Astrocyte of the spinal cord (primary cell): ENCODE measurements at regions not wholly inside any gene's neighbourhood (a gene's known extent, or its start where the extent isn't known, plus 50 kb on each side); places are given as distances from the start of the nearest gene placed in this dataset.

Experiments
- DNase-seq: peaks from one replicate; pipeline ENCODE4 v3.0.0; 2011; ENCODE audit warnings: low read depth, low spot score
- H3K4me3 ChIP-seq: 2 replicates; pipeline ENCODE4 v1.5.1; 2011; ENCODE audit warnings: low read depth, mild to moderate bottlenecking, low read length, moderate library complexity
- in situ Hi-C: cut with HindIII; loops from 2 replicates; pipeline ENCODE4 v1.10.0; 2017; ENCODE audit warnings: low sequenced_read_pairs
- TF ChIP-seq, protein P1 (sequence below): IDR thresholded peaks from 2 replicates; pipeline ENCODE4 v1.5.1; 2012; ENCODE audit warnings: low read depth, mild to moderate bottlenecking, low read length, inconsistent platforms

DNA sequence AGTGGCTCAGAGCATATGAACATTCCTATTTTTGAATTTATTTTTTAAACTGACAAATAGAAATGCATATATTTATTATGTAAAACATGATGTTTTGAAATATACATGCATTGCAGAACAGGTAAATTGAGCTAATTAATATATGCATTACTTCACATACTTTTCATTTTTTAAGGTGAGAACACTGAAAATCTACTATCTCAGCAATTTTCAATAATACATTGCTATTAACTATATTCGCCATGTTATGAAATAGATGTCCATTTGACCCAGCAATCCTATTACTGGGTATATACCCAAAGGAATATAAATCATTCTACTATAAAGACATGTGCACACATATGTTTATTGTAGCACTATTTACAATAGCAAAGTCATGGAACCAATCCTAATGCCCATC is 717.7 kb upstream of the PIK3C3 start:
- no peak for DNase-seq
- in situ Hi-C loops, result no loop called here
- H3K4me3 ChIP-seq, result no peak overlapping the region
- TF ChIP-seq, protein P1, sequence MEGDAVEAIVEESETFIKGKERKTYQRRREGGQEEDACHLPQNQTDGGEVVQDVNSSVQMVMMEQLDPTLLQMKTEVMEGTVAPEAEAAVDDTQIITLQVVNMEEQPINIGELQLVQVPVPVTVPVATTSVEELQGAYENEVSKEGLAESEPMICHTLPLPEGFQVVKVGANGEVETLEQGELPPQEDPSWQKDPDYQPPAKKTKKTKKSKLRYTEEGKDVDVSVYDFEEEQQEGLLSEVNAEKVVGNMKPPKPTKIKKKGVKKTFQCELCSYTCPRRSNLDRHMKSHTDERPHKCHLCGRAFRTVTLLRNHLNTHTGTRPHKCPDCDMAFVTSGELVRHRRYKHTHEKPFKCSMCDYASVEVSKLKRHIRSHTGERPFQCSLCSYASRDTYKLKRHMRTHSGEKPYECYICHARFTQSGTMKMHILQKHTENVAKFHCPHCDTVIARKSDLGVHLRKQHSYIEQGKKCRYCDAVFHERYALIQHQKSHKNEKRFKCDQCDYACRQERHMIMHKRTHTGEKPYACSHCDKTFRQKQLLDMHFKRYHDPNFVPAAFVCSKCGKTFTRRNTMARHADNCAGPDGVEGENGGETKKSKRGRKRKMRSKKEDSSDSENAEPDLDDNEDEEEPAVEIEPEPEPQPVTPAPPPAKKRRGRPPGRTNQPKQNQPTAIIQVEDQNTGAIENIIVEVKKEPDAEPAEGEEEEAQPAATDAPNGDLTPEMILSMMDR, result no peak

DNA sequence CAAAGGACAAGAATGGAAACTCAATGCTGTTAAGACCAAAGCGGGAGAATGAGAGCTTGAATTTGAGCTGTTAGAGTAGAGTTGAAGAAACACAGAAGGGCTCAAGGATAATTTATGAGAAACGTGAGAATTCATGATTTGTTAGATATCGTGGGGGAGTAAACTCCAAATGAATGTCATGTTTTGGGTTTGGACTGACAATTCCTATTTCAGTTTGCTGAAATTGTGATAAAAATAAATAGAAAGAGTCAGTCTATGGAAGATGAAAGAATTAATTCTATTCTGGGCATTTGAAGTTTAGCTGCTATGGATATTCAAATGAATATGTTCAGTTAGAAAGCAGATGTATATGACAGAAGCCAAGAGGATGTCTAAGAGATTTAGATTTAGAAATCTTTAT is 723.4 kb upstream of the PIK3C3 start:
- H3K4me3 ChIP-seq, result no peak overlapping the region
- in situ Hi-C loops, result no loop called here
- DNase-seq, result no peak
- TF ChIP-seq, protein P1, result no peak

DNA sequence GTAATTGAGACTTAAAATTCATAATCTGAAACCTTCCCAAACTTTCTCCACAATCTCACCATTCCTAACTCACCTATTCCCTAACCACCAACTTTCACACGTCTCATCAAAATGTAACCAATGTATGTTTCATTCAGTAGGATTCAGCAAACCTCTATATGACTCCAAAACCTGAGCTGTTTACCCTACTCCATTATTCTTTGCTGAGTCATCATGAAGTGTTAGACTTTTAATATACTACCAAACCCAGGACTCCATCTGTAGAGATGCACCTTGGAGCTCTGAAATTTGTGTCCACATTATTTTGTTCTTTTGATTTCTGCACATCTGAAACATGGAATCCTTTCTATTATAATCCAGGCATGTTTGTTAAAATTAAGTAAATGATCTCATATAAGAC is 727.0 kb upstream of the PIK3C3 start:
- H3K4me3 ChIP-seq, result no peak overlapping the region
- in situ Hi-C loops, result no loop called here
- no peak for DNase-seq
- TF ChIP-seq, protein P1, result no peak

DNA sequence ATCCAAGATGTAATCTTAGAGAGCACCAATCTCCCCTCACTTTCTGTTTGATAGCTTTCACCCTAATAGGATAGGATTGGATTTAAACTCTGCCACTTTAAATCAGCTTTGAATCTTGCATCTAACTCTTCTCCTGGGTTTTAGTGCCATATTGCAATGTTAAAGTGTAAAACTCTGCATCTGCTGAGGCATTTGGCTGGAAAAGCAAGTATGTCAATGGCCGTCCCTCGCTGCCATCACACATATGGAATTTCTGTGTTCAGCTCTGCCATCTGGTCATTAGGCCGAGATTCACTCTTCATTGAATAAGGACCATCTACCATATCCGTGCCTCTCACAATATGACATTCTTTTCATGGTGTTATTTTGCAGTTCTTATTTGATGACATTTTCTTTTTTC is 728.1 kb upstream of the PIK3C3 start:
- TF ChIP-seq, protein P1, result no peak
- no peak for DNase-seq
- no peak overlapping the region for H3K4me3 ChIP-seq
- in situ Hi-C loops, result no loop called here

DNA sequence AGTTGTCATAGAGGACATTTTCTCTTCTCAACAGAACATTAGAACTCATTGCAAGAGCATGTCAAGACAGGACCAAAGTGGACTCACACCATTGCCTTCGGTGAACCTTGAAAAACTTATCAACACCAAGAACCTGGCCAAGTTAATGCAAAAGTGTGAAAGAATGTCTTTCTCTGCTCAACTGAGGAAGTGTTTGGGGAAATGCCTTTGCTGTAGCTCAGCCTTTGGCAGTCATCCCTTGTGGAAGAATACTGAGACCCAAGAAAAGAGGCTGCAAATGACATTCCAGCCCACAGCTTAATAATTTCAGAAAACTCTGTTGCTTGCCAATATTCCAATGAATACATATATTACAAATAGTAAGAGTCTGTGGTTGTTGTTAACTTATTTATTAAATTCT is 728.8 kb upstream of the PIK3C3 start:
- peak; percentile 67 for DNase-seq
- TF ChIP-seq, protein P1, result no peak
- in situ Hi-C loops, result no loop called here
- H3K4me3 ChIP-seq, result no peak overlapping the region

DNA sequence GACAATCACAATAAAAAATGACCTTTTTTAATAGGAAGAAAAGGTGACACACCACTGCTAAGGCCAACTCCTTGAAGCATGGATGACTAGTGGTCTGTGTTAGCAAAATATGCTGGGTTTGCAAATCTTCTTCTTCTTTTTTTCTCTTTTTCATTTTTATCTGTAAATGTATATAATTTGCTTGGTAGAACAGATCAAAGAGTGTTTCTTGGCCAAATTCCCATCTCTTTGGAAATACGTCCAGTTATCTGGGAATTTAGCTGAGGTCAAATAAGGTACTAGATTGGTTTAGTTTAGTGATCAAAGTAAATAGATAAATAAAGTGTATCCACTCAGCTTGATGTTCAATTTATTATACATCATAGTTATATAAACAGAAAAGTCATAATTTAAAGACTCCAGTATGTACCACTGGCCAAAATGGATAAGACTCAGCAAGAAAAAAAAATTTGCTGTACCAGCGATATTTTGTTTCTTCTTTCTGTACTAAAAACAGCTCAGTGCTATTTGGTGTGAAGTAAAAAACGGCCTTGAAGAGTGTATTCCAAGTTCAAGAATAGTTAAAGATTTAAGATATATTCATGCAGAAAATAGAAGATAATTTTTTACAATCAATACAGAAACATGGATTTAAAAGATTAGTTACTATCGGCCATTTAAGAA is 738.6 kb upstream of the PIK3C3 start:
- no peak overlapping the region for H3K4me3 ChIP-seq
- TF ChIP-seq, protein P1, result no peak
- in situ Hi-C loops, result no loop called here
- no peak for DNase-seq
